GM12878 (cell line): ENCODE measurements at regions not wholly inside any gene's neighbourhood (a gene's known extent, or its start where the extent isn't known, plus 50 kb on each side); places are given as distances from the start of the nearest gene placed in this dataset.

ENCODE experiments used
- EP300 ChIP-seq, 2 experiments: fragments of 150-350 bp in 1 of 2; IDR thresholded peaks; 2 replicates each; pipeline ENCODE4 v1.6.1; 2011 to 2012; ENCODE audit warnings: low read depth in 2 of 2, low read length in 2 of 2, borderline replicate concordance in 1 of 2, improper control_type of control experiment in 1 of 2, inconsistent platforms in 1 of 2; ENCODE audit not compliant: control insufficient read depth in 1 of 2
- HCFC1 ChIP-seq: fragments of 150-350 bp; IDR thresholded peaks from 2 replicates; pipeline ENCODE4 v1.6.1; 2014; ENCODE audit warnings: low read length
- PAX8 ChIP-seq: fragments of 450-650 bp; IDR thresholded peaks from 2 replicates; pipeline ENCODE4 v1.6.1; 2017; ENCODE audit warnings: mild to moderate bottlenecking, moderate library complexity
- POLR2A ChIP-seq: IDR thresholded peaks from 2 replicates; pipeline ENCODE4 v1.6.1; 2011; ENCODE audit warnings: low read depth, mild to moderate bottlenecking, low read length
- ZNF622 ChIP-seq: fragments of 450-650 bp; IDR thresholded peaks from 2 replicates; pipeline ENCODE4 v1.6.1; 2017; ENCODE audit warnings: mild to moderate bottlenecking, inconsistent platforms
- TF ChIP-seq, protein P1 (sequence below), 3 experiments: IDR thresholded peaks in 2 of 3; conservative IDR thresholded peaks in 1 of 3; 2 replicates each; pipeline ENCODE4 v1.5.1; 2011; ENCODE audit warnings: low read depth in 3 of 3, low read length in 3 of 3, mild to moderate bottlenecking in 3 of 3, control low read depth in 2 of 3, moderate library complexity in 2 of 3, inconsistent platforms in 1 of 3, mixed read lengths in 1 of 3; ENCODE audit not compliant: control insufficient read depth in 2 of 3, insufficient read depth in 1 of 3; ENCODE audit errors: extremely low read depth in 1 of 3

- TF ChIP-seq, protein P1, sequence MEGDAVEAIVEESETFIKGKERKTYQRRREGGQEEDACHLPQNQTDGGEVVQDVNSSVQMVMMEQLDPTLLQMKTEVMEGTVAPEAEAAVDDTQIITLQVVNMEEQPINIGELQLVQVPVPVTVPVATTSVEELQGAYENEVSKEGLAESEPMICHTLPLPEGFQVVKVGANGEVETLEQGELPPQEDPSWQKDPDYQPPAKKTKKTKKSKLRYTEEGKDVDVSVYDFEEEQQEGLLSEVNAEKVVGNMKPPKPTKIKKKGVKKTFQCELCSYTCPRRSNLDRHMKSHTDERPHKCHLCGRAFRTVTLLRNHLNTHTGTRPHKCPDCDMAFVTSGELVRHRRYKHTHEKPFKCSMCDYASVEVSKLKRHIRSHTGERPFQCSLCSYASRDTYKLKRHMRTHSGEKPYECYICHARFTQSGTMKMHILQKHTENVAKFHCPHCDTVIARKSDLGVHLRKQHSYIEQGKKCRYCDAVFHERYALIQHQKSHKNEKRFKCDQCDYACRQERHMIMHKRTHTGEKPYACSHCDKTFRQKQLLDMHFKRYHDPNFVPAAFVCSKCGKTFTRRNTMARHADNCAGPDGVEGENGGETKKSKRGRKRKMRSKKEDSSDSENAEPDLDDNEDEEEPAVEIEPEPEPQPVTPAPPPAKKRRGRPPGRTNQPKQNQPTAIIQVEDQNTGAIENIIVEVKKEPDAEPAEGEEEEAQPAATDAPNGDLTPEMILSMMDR (IDR thresholded peaks at IDR 0.05 in 2 of 3, conservative IDR thresholded peaks at IDR 0.05 in 1 of 3; ENCODE audit: control insufficient read depth in 2 of 3, extremely low read depth in 1 of 3, insufficient read depth in 1 of 3, low read depth in 3 of 3, low read length in 3 of 3): no peak
- no peak for TF ChIP-seq PAX8
- TF ChIP-seq EP300 (IDR thresholded peaks at IDR 0.05; ENCODE audit: borderline replicate concordance in 1 of 2, control insufficient read depth in 1 of 2, low read depth in 2 of 2, low read length in 2 of 2): no peak
- TF ChIP-seq POLR2A: no peak
- TF ChIP-seq ZNF622: no peak
- no peak for TF ChIP-seq HCFC1
Measured at GRCh38 chr13:34044660-34045080, 226.7 kb downstream of the RFC3 start.
